ENCODE measurements at regions not wholly inside any gene's neighbourhood (a gene's known extent, or its start where the extent isn't known, plus 50 kb on each side); places are given as distances from the start of the nearest gene placed in this dataset.

- TF ChIP-seq EZH2phosphoT487 (IDR thresholded peaks at IDR 0.05; ENCODE audit: unreplicated experiment) (no peak), CREB1 (CRISPR knock-in tag; IDR thresholded peaks at IDR 0.05; ENCODE audit: low read depth) (no peak), CTCF (conservative IDR thresholded peaks at IDR 0.05; ENCODE audit: low read depth in 2 of 2) (no peak), POLR2AphosphoS5 (IDR thresholded peaks at IDR 0.05; ENCODE audit: low read depth) (no peak), EZH2 (IDR thresholded peaks at IDR 0.05; ENCODE audit: low read depth, unreplicated experiment) (no peak), ZNF331 (CRISPR knock-in tag; IDR thresholded peaks at IDR 0.05; ENCODE audit: low read depth) (no peak), JUNB (IDR thresholded peaks at IDR 0.05; ENCODE audit: unreplicated experiment) (no peak), STAT1 (IDR thresholded peaks at IDR 0.05; ENCODE audit: unreplicated experiment) (no peak), NANOG (IDR thresholded peaks at IDR 0.05; ENCODE audit: borderline replicate concordance) (no peak), ZNF114 (CRISPR knock-in tag; IDR thresholded peaks at IDR 0.05) (no peak)
- TF ChIP-seq, protein P1, sequence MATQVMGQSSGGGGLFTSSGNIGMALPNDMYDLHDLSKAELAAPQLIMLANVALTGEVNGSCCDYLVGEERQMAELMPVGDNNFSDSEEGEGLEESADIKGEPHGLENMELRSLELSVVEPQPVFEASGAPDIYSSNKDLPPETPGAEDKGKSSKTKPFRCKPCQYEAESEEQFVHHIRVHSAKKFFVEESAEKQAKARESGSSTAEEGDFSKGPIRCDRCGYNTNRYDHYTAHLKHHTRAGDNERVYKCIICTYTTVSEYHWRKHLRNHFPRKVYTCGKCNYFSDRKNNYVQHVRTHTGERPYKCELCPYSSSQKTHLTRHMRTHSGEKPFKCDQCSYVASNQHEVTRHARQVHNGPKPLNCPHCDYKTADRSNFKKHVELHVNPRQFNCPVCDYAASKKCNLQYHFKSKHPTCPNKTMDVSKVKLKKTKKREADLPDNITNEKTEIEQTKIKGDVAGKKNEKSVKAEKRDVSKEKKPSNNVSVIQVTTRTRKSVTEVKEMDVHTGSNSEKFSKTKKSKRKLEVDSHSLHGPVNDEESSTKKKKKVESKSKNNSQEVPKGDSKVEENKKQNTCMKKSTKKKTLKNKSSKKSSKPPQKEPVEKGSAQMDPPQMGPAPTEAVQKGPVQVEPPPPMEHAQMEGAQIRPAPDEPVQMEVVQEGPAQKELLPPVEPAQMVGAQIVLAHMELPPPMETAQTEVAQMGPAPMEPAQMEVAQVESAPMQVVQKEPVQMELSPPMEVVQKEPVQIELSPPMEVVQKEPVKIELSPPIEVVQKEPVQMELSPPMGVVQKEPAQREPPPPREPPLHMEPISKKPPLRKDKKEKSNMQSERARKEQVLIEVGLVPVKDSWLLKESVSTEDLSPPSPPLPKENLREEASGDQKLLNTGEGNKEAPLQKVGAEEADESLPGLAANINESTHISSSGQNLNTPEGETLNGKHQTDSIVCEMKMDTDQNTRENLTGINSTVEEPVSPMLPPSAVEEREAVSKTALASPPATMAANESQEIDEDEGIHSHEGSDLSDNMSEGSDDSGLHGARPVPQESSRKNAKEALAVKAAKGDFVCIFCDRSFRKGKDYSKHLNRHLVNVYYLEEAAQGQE (IDR thresholded peaks at IDR 0.05; ENCODE audit: unreplicated experiment): no peak
- TF ChIP-seq, protein P2, sequence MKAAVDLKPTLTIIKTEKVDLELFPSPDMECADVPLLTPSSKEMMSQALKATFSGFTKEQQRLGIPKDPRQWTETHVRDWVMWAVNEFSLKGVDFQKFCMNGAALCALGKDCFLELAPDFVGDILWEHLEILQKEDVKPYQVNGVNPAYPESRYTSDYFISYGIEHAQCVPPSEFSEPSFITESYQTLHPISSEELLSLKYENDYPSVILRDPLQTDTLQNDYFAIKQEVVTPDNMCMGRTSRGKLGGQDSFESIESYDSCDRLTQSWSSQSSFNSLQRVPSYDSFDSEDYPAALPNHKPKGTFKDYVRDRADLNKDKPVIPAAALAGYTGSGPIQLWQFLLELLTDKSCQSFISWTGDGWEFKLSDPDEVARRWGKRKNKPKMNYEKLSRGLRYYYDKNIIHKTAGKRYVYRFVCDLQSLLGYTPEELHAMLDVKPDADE (IDR thresholded peaks at IDR 0.05): no peak
These were observed 244.2 kb upstream of the RGPD4 start for GRCh38 chr2:107582487-107582886.
